SHP77 treated with DMSO at 0.1 percent for 48 hours (cell line): ENCODE measurements at regions not wholly inside any gene's neighbourhood (a gene's known extent, or its start where the extent isn't known, plus 50 kb on each side); places are given as distances from the start of the nearest gene placed in this dataset.
"Not testable (repeated sequence)": the region's sequence is repeated elsewhere in the genome, so short reads cannot be mapped to it uniquely, and the experiment has no call there.

Experiments used
- DNase-seq: peaks from one replicate; lab custom pipeline; 2025; lab: John Stamatoyannopoulos, UW

DNA sequence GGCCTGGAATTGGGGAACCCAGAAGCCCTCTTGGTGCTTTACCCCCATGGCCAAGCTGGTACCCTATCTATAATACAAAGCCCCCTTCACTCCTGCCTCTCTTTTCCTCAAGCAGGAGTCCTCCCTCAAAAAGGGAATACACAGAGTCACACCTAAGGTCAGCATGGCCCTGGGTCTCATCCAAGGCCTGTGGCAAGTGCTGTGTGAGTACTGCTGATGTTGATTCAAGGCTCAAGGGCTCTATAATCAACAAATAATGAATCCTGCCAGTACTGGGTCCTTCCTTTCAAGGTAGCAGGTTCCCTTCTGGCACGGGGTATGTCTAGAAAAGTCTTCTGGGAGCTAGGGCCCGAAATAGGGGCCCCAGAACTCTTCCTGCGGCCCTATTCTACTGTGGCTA lies 187.3 kb downstream of the CYB561 start:
- DNase-seq = no peak

- DNase-seq = no peak
Measured at GRCh38 chr17:63262751-63263476, 183.2 kb downstream of the CYB561 start.

DNA sequence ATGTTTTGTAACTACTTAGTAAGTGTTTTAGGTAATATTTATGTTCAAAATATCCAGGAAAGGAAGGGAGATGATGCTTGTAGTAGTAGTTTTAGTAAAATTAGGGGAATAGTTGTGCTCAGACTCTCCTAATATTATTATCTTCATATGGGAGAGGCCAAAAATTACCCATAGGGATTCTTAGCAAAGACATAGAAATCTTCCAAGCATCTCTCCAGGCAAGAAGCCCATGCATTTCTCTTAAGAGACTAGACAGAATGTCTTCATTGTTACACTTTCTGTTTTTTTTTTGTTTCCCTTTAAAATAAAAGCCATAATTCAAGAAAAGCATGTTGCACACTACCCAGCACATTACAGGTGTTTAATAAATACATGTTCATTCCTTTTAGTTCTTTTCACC lies 180.6 kb downstream of the CYB561 start:
- DNase-seq = no peak

GRCh38 chr17:63267846-63268245 lies 178.3 kb downstream of the CYB561 start:
- DNase-seq = no peak

DNA sequence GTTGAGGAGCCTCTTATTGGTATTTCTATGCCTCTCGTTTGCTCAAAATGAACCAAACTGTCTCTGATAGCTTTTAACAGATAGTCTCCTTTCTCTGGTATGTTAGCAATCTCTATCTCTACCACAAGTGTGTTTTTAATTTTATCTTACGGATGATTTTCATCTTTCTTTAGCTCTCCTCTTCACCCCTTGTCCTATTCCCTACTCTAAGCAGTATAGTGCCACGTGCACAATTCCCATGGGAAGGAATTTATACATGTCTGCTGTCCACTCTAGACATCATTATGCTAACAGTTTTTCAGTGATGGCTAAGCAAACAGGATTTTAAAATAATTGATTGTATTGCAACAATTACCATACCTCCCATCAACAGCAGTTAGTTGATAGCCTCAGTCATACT lies 177.3 kb downstream of the CYB561 start:
- no peak for DNase-seq

DNA sequence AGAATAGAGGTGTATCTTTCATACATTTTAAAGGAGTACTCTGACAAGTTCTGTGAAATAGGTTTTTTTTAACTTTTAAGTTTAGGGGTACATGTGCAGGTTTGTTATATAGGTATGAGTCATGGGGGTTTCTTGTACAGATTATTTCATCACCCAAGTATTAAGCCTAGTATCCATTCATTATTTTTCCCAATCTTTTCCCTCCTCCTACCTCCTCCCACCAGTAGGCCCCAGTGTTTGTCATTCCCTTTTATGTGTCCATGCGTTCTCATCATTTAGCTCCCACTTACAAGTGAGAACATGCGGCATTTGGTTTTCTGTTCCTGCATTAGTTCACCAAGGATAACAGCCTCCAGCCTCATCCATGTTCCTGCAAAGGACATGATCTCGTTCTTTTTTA lies 175.5 kb downstream of the CYB561 start:
- no peak for DNase-seq

- no peak for DNase-seq
Measured at GRCh38 chr17:63274146-63274545, 172.0 kb downstream of the CYB561 start.

DNA sequence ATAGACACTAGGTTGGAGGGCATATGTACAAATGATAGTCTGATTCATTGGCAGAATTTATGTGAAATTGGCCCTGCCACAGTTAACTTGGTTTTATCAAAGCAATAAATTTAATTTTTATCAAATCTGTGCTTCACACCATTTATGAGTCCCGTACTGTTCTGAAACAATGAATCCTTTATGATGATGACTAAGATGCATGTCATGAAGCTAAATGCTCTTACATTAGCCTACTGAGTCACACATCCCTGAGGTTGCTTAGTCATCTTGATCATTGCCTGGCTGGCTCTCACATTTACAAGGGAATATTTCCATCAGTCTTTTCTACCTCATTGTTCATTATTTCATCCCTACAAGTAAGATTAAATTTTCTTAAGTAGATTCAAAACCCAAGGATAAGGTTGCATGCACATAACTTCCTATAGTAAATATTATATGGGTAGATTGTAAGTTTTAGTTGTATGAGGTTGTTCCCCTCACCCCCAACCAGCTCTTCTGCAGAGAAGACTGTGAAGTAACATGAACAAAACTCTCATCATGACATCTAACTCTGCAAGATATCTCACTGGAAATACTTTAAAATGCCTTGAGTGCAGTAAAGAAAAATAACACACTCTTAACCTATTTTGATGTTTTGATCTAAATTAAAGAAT lies 170.7 kb downstream of the CYB561 start:
- DNase-seq = no peak

DNA sequence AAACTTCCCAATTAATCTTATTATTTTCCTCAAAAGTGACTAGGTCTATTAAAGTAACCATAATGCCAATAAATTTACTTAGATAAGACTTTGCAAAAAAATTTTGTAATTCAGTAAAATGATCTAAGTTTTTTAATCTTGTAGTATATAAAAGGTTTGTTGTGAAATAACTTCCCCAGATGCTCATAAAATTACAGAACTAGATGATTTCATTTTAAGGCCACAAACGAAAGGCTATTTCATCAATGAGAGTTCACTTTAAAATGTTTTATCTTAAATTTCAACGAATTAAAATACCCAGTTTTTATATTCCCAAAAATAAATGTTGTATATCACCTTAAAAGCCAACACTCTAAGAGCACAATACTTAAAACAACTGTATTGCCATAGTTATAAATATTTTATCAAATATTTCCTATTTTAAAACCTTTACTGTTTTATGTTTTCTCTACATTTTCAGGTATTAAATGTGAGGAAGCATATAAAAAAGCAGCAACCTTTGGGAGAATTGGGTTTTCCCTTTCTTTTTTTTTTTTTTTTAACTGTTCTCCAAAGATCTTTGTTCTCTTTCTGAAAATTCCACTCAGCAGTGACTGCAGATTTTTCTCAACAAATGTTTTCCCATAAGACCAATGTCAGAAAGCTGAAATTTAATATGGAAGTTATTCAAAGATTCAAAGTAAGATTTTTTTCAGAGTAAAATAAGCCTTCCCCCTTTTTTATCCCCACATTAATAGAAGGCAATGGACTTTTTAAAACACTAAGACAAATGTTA lies 169.9 kb downstream of the CYB561 start:
- DNase-seq = no peak

DNA sequence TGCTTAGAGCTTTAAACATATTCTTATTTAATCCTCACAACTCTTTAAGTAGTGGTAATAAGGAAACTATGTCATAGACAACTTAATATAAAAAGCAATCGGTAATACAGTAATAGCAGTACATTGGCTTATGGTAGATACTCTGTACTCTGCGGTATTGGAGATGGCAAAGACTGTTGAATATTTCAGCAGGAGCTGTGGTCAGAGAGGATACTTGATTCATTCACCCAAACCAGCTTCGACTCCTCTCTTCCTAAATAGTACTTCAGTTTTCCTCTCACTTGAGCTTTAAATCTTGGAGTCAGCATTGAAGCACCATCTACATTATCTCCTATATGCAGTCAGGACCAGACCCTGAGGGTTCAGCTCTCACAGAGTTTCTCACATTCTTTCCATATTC lies 169.3 kb downstream of the CYB561 start:
- no peak for DNase-seq

GRCh38 chr17:63277629-63278028 lies 168.5 kb downstream of the CYB561 start:
- no peak for DNase-seq

- DNase-seq = no peak
Measured at GRCh38 chr17:63278728-63279442, 167.2 kb downstream of the CYB561 start.

DNA sequence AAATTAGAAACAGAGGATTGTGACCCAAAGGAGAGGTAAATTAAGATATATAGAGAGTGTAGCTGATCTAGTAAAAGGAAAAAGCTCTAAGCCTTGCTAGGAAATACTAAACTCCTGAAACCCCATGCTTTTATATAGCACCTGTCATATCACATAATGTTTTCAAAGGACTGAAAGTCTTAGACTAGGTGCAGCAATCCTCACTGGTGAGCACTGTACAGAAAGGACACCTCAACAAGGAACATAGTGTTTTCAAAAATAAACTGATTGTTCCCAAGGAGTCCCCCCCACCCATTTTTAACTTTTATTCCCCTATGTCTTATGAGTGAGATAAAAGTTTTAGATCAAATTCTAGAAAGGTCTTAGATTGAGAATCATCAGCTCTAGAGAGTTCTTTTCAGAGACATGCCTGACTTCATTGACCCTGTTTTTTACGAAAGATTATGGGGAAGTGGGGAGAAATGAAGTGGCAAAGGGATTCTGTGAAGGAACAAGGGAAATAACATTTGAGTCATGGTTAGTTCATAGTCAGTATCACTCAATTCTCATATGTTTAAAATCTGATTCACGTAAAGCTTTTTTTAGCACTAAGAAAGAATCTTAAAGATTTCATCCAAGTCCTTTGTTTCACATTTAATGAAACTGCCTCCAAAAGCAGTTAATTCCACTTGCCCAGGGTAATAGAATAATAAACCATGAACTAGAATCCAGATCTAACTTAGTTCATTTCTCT lies 166.4 kb downstream of the CYB561 start:
- DNase-seq = no peak

- DNase-seq = no peak
Measured at GRCh38 chr17:63282455-63282854, 163.7 kb downstream of the CYB561 start.

GRCh38 chr17:63285551-63285950 lies 160.6 kb downstream of the CYB561 start:
- DNase-seq = no peak

- no peak for DNase-seq
Measured at GRCh38 chr17:63286254-63286653, 159.9 kb downstream of the CYB561 start.

- not testable (repeated sequence) for DNase-seq
Measured at GRCh38 chr17:63287006-63287405, 159.1 kb downstream of the CYB561 start.

- DNase-seq = no peak
Measured at GRCh38 chr17:63289931-63290330, 156.2 kb downstream of the CYB561 start.

DNA sequence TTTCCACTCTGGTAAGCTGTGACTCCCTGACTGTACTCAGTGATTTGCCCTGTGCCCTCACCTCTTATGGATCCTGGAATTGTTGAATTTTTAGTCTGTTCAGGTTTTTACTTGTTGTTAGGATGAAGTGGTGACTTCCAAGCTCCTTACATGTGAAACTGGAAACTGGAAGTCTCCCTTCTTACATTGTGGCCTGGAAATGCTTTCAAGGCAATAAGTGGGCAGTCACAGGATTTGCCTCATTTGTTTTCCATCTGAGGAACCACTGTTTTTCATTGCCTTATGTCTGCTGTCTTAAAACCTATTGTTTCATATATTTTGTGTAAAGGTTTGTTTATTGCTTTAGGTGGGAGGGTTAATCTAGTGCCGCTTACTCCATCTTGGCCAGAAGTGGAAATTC lies 155.8 kb downstream of the CYB561 start:
- no peak for DNase-seq

- DNase-seq = no peak
Measured at GRCh38 chr17:63290784-63291183, 155.3 kb downstream of the CYB561 start.

DNA sequence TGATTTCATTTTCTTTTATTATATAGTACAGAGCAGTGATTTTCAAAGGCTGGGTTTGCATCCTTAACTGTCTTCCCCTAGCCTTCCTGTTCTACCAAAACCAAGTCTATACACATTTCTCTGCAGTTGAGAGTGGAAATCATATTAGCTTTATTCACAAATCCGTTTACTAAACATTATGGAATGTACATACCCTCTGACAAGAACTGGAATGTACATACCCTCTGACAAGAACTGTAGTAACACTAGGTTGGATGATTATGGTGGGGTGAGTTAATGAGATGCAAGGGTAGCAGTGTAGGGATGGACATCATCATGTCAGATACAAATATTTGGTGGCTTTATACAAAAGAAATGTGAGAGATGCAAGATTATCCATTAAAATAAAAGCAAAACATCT lies 154.8 kb downstream of the CYB561 start:
- no peak for DNase-seq

- no peak for DNase-seq
Measured at GRCh38 chr17:63292421-63292820, 153.7 kb downstream of the CYB561 start.
